ENCODE measurements at regions not wholly inside any gene's neighbourhood (a gene's known extent, or its start where the extent isn't known, plus 50 kb on each side); places are given as distances from the start of the nearest gene placed in this dataset.

DNA sequence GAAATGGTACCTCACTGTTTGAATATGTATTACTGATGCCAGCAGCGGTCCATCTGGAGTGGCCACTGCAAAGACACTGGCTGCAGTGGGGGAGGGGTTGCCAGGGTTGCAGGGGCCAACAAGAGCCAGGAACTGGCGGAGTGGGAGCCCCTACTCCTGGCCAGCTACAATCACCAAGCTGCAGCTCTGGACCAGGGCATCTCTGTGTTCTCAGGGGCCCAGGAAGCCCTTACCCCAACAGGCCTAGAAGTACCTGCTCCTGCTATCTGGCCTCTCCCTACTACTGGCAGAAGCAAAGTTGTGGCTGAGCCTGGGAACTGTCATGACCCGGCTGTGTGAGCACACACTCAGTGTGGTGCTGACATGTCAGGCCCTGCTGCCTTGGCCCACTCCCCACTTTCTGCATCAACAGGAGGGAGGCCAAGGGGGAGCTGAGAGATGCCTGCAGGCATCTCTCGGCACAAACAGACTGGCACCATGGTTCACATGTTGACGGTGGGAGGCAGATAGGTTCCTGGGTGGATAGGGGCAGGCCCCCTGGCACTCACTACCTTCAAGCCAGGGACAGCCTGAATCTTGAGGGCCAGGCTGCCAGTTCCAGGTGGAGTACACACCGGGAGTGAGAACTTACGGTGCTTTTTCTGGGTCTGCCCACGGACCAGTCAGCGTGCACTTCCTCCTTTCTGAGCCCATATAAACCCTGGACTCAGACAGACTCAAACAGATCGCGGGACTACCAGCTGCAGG is 1188.0 kb downstream of the GRIK2 start:
- TF ChIP-seq, protein P1, sequence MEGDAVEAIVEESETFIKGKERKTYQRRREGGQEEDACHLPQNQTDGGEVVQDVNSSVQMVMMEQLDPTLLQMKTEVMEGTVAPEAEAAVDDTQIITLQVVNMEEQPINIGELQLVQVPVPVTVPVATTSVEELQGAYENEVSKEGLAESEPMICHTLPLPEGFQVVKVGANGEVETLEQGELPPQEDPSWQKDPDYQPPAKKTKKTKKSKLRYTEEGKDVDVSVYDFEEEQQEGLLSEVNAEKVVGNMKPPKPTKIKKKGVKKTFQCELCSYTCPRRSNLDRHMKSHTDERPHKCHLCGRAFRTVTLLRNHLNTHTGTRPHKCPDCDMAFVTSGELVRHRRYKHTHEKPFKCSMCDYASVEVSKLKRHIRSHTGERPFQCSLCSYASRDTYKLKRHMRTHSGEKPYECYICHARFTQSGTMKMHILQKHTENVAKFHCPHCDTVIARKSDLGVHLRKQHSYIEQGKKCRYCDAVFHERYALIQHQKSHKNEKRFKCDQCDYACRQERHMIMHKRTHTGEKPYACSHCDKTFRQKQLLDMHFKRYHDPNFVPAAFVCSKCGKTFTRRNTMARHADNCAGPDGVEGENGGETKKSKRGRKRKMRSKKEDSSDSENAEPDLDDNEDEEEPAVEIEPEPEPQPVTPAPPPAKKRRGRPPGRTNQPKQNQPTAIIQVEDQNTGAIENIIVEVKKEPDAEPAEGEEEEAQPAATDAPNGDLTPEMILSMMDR (IDR thresholded peaks at IDR 0.05), result no peak
- TF ChIP-seq POLR2AphosphoS5 (IDR thresholded peaks at IDR 0.05) (no peak), POLR2A (IDR thresholded peaks at IDR 0.05) (no peak), EP300 (IDR thresholded peaks at IDR 0.05; ENCODE audit: low read depth) (no peak)
